ENCODE measurements at regions not wholly inside any gene's neighbourhood (a gene's known extent, or its start where the extent isn't known, plus 50 kb on each side); places are given as distances from the start of the nearest gene placed in this dataset.

DNA sequence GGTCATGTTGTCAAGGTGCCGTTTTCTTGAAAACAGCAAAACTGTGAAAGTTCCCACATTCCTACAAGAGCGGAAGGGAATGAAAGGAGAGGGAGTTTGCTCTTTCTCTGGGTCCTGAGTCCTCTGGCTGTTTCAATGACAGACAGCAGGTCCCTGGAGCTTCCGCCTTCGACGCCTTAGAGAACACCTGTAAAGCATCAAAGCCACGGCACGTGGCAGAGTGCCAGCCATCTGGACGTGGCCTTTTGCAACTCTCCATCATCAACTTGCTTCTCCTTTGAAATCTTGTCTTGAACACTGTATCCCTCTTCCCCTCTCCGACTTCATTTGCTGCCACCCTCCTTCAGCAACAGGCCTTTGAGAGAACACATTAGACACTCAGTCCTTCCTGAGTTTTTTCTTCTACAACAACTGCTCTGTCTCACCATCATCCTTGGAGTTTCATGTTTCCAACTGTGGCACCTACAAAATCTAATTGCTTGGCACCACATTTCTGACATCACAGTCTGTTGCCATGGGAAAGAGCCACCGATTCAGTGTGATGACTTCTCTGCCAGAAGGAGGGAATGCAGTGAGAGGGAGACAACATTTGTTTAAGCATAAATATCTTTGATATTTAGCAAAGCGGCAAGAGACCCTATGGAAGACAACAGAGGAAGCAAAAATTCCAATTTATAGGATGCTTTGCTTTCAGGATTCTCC lies 204.9 kb upstream of the PTER start:
- BruUV-seq (replicated peaks), result no TSS peak
- CTCF ChIA-PET, result no interaction called here
- Mint-ChIP-seq H3K27ac (ENCODE audit: unreplicated experiment) (no peak overlapping the region), H3K36me3 (ENCODE audit: insufficient read depth, unreplicated experiment) (no peaks in the 10 kb centered on the region), H3K27me3 (ENCODE audit: unreplicated experiment) (no peaks in the 10 kb centered on the region), H3K4me3 (ENCODE audit: low read depth, unreplicated experiment) (no peak overlapping the region), H3K9me3 (ENCODE audit: low read depth, unreplicated experiment) (no peaks in the 10 kb centered on the region), H3K4me1 (ENCODE audit: low read depth, unreplicated experiment) (no peaks in the 10 kb centered on the region)
- DNase-seq, result no peak
- intact Hi-C loops (cut with micrococcal nuclease; ENCODE audit: unreplicated experiment), result no loop called here
- TF ChIP-seq, protein P1, sequence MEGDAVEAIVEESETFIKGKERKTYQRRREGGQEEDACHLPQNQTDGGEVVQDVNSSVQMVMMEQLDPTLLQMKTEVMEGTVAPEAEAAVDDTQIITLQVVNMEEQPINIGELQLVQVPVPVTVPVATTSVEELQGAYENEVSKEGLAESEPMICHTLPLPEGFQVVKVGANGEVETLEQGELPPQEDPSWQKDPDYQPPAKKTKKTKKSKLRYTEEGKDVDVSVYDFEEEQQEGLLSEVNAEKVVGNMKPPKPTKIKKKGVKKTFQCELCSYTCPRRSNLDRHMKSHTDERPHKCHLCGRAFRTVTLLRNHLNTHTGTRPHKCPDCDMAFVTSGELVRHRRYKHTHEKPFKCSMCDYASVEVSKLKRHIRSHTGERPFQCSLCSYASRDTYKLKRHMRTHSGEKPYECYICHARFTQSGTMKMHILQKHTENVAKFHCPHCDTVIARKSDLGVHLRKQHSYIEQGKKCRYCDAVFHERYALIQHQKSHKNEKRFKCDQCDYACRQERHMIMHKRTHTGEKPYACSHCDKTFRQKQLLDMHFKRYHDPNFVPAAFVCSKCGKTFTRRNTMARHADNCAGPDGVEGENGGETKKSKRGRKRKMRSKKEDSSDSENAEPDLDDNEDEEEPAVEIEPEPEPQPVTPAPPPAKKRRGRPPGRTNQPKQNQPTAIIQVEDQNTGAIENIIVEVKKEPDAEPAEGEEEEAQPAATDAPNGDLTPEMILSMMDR (IDR thresholded peaks at IDR 0.05; ENCODE audit: unreplicated experiment), result no peak

DNA sequence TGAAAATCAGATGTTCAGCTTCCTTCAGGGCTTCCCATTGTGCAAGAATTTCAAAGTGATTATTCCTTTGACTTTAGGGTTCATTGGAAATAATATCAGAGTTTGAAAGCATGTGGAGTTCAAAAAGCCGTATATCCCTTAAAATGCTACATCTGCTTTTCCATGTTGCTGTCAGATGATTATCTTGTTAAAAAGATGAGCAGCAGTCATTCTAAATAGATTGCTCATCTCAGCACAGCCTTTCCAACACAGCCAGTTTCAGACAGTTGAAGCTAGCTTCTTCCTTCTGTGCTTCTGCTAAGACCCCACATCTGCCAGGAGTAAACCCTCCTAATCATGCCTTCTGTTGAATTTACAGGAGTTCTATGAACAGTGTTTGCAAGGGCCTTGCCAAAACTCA lies 204.4 kb upstream of the PTER start:
- Mint-ChIP-seq H3K36me3 (ENCODE audit: insufficient read depth, unreplicated experiment) (no peaks in the 10 kb centered on the region), H3K4me1 (ENCODE audit: low read depth, unreplicated experiment) (no peaks in the 10 kb centered on the region), H3K27me3 (ENCODE audit: unreplicated experiment) (no peaks in the 10 kb centered on the region), H3K9me3 (ENCODE audit: low read depth, unreplicated experiment) (no peaks in the 10 kb centered on the region), H3K4me3 (ENCODE audit: low read depth, unreplicated experiment) (no peak overlapping the region), H3K27ac (ENCODE audit: unreplicated experiment) (no peak overlapping the region)
- intact Hi-C loops (cut with micrococcal nuclease; ENCODE audit: unreplicated experiment), result no loop called here
- CTCF ChIA-PET, result no interaction called here
- no peak for DNase-seq
- TF ChIP-seq, protein P1 (IDR thresholded peaks at IDR 0.05; ENCODE audit: unreplicated experiment), result no peak
- no TSS peak for BruUV-seq (replicated peaks)

DNA sequence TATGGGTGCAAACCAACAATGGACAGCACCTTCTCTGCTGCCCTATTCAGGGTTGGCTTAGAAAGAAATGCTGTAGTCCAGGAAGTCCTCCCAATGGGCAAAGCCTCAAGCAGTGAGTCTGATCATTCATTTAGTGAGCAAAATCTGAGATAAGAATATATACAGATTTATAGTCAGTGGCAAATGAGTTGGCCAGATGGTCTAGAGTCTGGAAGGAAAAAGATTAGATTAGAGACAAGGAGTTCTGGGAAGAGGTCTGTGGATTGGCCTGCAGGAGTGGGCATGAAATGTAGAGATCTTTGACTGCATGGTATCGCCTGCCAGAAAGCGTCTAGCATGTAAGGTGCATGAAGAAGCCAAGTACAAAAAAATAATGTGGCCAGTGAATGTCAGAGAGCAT lies 201.9 kb upstream of the PTER start:
- Mint-ChIP-seq H3K27ac (ENCODE audit: unreplicated experiment) (no peak overlapping the region), H3K9me3 (ENCODE audit: low read depth, unreplicated experiment) (no peaks in the 10 kb centered on the region), H3K27me3 (ENCODE audit: unreplicated experiment) (no peaks in the 10 kb centered on the region), H3K4me3 (ENCODE audit: low read depth, unreplicated experiment) (no peak overlapping the region), H3K4me1 (ENCODE audit: low read depth, unreplicated experiment) (no peaks in the 10 kb centered on the region), H3K36me3 (ENCODE audit: insufficient read depth, unreplicated experiment) (no peaks in the 10 kb centered on the region)
- TF ChIP-seq, protein P1 (IDR thresholded peaks at IDR 0.05; ENCODE audit: unreplicated experiment), result no peak
- intact Hi-C loops (cut with micrococcal nuclease; ENCODE audit: unreplicated experiment), result no loop called here
- CTCF ChIA-PET, result no interaction called here
- no peak for DNase-seq
- no TSS peak for BruUV-seq (replicated peaks)

DNA sequence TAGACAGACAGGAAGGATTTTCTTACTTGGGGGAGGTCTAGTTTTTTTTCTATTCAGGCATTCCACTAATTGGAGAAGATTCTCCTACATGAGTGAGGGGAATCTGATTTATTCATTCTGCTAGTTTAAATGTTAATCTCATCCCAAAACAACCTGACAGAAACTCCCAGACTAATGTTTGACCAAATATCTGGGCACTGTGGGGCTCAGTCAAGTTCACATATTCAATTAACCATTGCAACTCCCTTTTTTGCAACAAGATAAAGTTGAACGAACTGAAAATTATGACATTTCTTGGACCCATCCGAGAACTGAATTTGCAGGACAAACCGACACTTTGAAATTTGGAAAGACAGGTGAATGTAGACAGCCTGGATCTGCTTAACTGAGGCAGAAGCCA lies 194.4 kb upstream of the PTER start:
- Mint-ChIP-seq H3K27ac (ENCODE audit: unreplicated experiment) (no peak overlapping the region), H3K27me3 (ENCODE audit: unreplicated experiment) (no peaks in the 10 kb centered on the region), H3K4me1 (ENCODE audit: low read depth, unreplicated experiment) (no peaks in the 10 kb centered on the region), H3K36me3 (ENCODE audit: insufficient read depth, unreplicated experiment) (no peaks in the 10 kb centered on the region), H3K4me3 (ENCODE audit: low read depth, unreplicated experiment) (no peak overlapping the region), H3K9me3 (ENCODE audit: low read depth, unreplicated experiment) (peaks cover 2% of the 10 kb centered on the region)
- TF ChIP-seq, protein P1 (IDR thresholded peaks at IDR 0.05; ENCODE audit: unreplicated experiment), result no peak
- intact Hi-C loops (cut with micrococcal nuclease; ENCODE audit: unreplicated experiment), result no loop called here
- DNase-seq, result no peak
- no TSS peak for BruUV-seq (replicated peaks)
- CTCF ChIA-PET, result interaction anchor here (0.6 kb wide), 1 partner anchor 104 kb away, joined by 5 read pairs; no protein-coding TSS in a partner anchor
